A549 (cell line): ENCODE measurements at regions not wholly inside any gene's neighbourhood (a gene's known extent, or its start where the extent isn't known, plus 50 kb on each side); places are given as distances from the start of the nearest gene placed in this dataset.

Experiments used
- CTCF ChIP-seq: fragments of >200 bp; sonication (Bioruptor Twin); formaldehyde crosslinking; IDR thresholded peaks from 3 replicates; pipeline ENCODE4 v1.5.1; 2016
- GATA3 ChIP-seq: IDR thresholded peaks from 2 replicates; pipeline ENCODE4 v1.6.1; 2012; ENCODE audit warnings: borderline replicate concordance
- HDAC2 ChIP-seq: fragments of 200-600 bp; sonication (generic); IDR thresholded peaks from 2 replicates; pipeline ENCODE4 v1.6.1; 2016
- JUNB ChIP-seq: fragments of >200 bp; sonication (Bioruptor Twin); formaldehyde crosslinking; IDR thresholded peaks from 2 replicates; pipeline ENCODE4 v1.6.1; 2016
- MYC ChIP-seq: IDR thresholded peaks from 2 replicates; pipeline ENCODE4 v1.6.1; 2012; ENCODE audit warnings: mild to moderate bottlenecking, inconsistent platforms, low read length, improper control_type of control experiment, borderline replicate concordance
- RCOR1 ChIP-seq: fragments of 150-350 bp; IDR thresholded peaks from 2 replicates; pipeline ENCODE4 v1.6.1; 2014; ENCODE audit warnings: antibody characterized with exemption, low read length, low read depth
- REST ChIP-seq: fragments of 200-600 bp; sonication (generic); IDR thresholded peaks from 2 replicates; pipeline ENCODE4 v1.6.1; 2016; ENCODE audit warnings: antibody characterized with exemption, mild to moderate bottlenecking, moderate library complexity
- RFX5 ChIP-seq: fragments of 450-650 bp; IDR thresholded peaks from 2 replicates; pipeline ENCODE4 v1.7.1; 2014; ENCODE audit warnings: antibody characterized with exemption, mild to moderate bottlenecking, moderate library complexity
- TP53 ChIP-seq: fragments of 250-450 bp; sonication (Bioruptor Pico); IDR thresholded peaks from 2 replicates; pipeline ENCODE4 v1.5.0; 2021; ENCODE audit warnings: mild to moderate bottlenecking, moderate library complexity
- ZFP36 ChIP-seq: fragments of 450-650 bp; IDR thresholded peaks from 2 replicates; pipeline ENCODE4 v1.6.1; 2014; ENCODE audit warnings: borderline replicate concordance; ENCODE audit not compliant: partially characterized antibody
- ZNF302 ChIP-seq: fragments of 250-450 bp; sonication (Bioruptor Pico); IDR thresholded peaks from 2 replicates; pipeline ENCODE4 v1.9.0; 2021; ENCODE audit warnings: inconsistent platforms, mild to moderate bottlenecking, moderate library complexity

GRCh38 chr10:44769450-44769849, 141.7 kb upstream of the TMEM72 start:
- no peak for TF ChIP-seq MYC
- TF ChIP-seq CTCF, result no peak
- no peak for TF ChIP-seq REST
- no peak for TF ChIP-seq JUNB
- no peak for TF ChIP-seq HDAC2
- TF ChIP-seq RCOR1, result no peak
- no peak for TF ChIP-seq GATA3
- no peak for TF ChIP-seq ZFP36
- TF ChIP-seq ZNF302 (CRISPR knock-in tag), result no peak
- TF ChIP-seq RFX5, result no peak
- TF ChIP-seq TP53 (CRISPR knock-in tag), result no peak
